ENCODE measurements at regions not wholly inside any gene's neighbourhood (a gene's known extent, or its start where the extent isn't known, plus 50 kb on each side); places are given as distances from the start of the nearest gene placed in this dataset.
"Not testable (repeated sequence)": the region's sequence is repeated elsewhere in the genome, so short reads cannot be mapped to it uniquely, and the experiment has no call there.

DNA sequence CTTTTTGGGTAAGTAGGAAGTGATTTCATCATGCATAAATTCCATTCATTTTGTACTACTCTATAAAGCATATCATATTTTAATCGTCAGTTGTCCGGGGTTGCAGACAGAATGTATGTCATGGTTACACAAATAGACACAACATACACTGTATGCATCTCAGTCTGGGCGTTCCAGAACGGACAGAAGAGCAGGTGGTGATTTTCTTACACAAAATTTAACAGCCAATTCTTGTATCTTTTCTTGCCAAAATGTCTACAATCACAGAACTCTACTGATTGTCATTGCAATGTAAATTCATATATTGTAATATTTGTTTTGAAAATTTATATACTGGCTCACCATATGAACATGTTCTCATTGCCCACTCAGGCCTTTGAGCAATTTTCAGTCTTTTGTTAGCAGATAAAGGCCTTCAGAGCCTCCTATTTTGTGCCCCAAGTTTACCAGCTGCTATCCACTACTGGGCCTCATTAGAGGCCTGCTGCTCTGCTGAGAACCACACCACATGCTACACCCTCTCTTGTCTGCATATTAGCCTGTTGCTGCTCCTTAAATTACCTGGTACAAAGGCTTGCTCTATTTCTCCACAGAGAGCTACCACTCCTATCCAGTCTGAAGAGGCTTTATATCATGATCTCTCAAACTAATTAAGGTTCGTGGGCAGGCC lies 61.5 kb downstream of the PRDM13 start:
- Histone ChIP-seq H3K36me3 (ENCODE audit: control insufficient read depth in 2 of 2, insufficient read depth in 2 of 2, low read length in 1 of 2) (no peaks in the 10 kb centered on the region), H3K27me3 (ENCODE audit: control insufficient read depth in 2 of 2, insufficient read depth in 1 of 2, low read length in 1 of 2) (no peaks in the 10 kb centered on the region), H3K4me3 (ENCODE audit: low read length in 2 of 2) (no peak overlapping the region), H3K4me1 (ENCODE audit: control insufficient read depth in 2 of 2, insufficient read depth in 2 of 2, low read length in 2 of 2) (no peaks in the 10 kb centered on the region), H3K9me3 (ENCODE audit: control insufficient read depth in 2 of 2, insufficient read depth in 1 of 2, low read length in 1 of 2) (no peaks in the 10 kb centered on the region), H3K27ac (ENCODE audit: low read depth in 1 of 2, low read length in 1 of 2) (no peak overlapping the region)
- no peak for DNase-seq (ENCODE audit: low read depth in 6 of 9, low spot score in 9 of 9)
- WGBS: 80% methylated on average over 5 of the region's 5 CpGs

DNA sequence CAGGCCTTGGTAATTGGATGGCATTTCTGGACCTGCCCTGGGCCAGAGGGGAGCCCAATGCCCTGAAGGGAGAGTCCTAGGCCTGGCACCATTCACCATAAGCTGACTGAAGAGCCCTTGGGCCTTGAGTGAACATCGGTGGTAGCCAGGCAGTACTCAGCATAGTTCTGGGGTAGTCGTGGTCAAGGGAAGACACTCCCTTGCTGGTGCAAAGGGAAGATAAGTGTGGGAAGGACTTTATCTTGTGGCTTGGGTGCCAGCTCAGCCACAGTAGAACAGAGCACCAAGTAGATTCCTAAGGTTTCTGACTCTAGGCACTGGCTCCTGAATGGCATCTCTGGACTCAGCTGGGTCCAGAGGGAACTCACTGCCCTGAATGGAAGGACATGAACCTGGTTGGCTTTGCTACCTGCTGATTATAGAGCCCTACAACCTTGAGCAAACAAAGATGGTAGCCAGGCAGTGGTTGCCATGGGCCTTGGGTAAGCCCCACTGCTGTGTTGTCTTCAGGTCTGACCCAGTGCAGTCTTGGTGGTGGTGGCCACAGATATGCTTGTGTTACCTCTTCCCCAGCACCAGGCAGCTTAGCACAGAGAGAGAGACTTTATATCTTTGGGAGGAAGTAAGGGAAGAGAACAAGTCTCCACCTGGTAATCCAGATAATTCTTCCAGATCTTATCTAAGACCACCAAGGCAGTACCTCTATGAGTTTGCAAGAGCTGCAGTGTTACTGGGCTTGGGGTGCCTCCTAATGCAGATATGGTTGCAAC lies 83.5 kb downstream of the PRDM13 start:
- Histone ChIP-seq H3K27ac (ENCODE audit: low read depth in 1 of 2, low read length in 1 of 2) (no peak overlapping the region), H3K4me3 (ENCODE audit: low read length in 2 of 2) (no peak overlapping the region), H3K4me1 (ENCODE audit: control insufficient read depth in 2 of 2, insufficient read depth in 2 of 2, low read length in 2 of 2) (no peaks in the 10 kb centered on the region), H3K27me3 (ENCODE audit: control insufficient read depth in 2 of 2, insufficient read depth in 1 of 2, low read length in 1 of 2) (no peaks in the 10 kb centered on the region), H3K9me3 (ENCODE audit: control insufficient read depth in 2 of 2, insufficient read depth in 1 of 2, low read length in 1 of 2) (no peaks in the 10 kb centered on the region), H3K36me3 (ENCODE audit: control insufficient read depth in 2 of 2, insufficient read depth in 2 of 2, low read length in 1 of 2) (no peaks in the 10 kb centered on the region)
- 90% methylated on average over 2 of the region's 2 CpGs for WGBS
- no peak for DNase-seq (ENCODE audit: low read depth in 6 of 9, low spot score in 9 of 9)

DNA sequence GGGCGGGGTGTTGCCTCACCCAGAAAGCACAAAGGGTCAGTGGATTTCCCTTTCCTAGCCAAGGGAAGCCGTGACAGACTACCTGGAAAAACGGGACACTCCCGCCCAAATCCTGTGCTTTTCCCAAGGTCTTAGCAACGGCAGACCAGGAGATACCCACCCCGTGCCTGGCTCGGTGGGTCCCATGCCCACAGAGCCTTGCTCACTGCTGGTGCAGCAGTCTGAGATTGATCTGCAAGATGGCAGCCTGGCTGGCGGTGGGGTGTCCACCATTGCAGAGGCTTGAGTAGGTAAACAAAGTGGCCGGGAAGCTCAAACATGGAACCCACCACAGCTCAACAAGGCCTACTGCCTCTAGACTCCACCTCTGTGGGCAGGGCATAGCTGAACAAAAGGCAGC lies 95.7 kb downstream of the PRDM13 start:
- not testable (repeated sequence) for H3K4me1 ChIP-seq (ENCODE audit: control insufficient read depth in 2 of 2, insufficient read depth in 2 of 2, low read length in 2 of 2); H3K4me3 ChIP-seq (ENCODE audit: low read length in 2 of 2); H3K36me3 ChIP-seq (ENCODE audit: control insufficient read depth in 2 of 2, insufficient read depth in 2 of 2, low read length in 1 of 2); H3K9me3 ChIP-seq (ENCODE audit: control insufficient read depth in 2 of 2, insufficient read depth in 1 of 2, low read length in 1 of 2); H3K27ac ChIP-seq (ENCODE audit: low read depth in 1 of 2, low read length in 1 of 2); H3K27me3 ChIP-seq (ENCODE audit: control insufficient read depth in 2 of 2, insufficient read depth in 1 of 2, low read length in 1 of 2); DNase-seq (ENCODE audit: low read depth in 6 of 9, low spot score in 9 of 9)
- WGBS: 95% methylated on average over 9 of the region's 9 CpGs

- no peak overlapping the region for H3K4me3 ChIP-seq (ENCODE audit: low read length in 2 of 2)
- no peak for DNase-seq (ENCODE audit: low read depth in 6 of 9, low spot score in 9 of 9)
- no peaks in the 10 kb centered on the region for H3K36me3 ChIP-seq (ENCODE audit: control insufficient read depth in 2 of 2, insufficient read depth in 2 of 2, low read length in 1 of 2)
- no peaks in the 10 kb centered on the region for H3K27me3 ChIP-seq (ENCODE audit: control insufficient read depth in 2 of 2, insufficient read depth in 1 of 2, low read length in 1 of 2)
- no peaks in the 10 kb centered on the region for H3K4me1 ChIP-seq (ENCODE audit: control insufficient read depth in 2 of 2, insufficient read depth in 2 of 2, low read length in 2 of 2)
- H3K27ac ChIP-seq (ENCODE audit: low read depth in 1 of 2, low read length in 1 of 2): no peak overlapping the region
- H3K9me3 ChIP-seq (ENCODE audit: control insufficient read depth in 2 of 2, insufficient read depth in 1 of 2, low read length in 1 of 2): no peaks in the 10 kb centered on the region
Measured at GRCh38 chr6:99709062-99709461, 102.4 kb downstream of the PRDM13 start.

GRCh38 chr6:99711302-99711701 lies 104.7 kb downstream of the PRDM13 start:
- Histone ChIP-seq H3K27me3 (ENCODE audit: control insufficient read depth in 2 of 2, insufficient read depth in 1 of 2, low read length in 1 of 2) (no peaks in the 10 kb centered on the region), H3K27ac (ENCODE audit: low read depth in 1 of 2, low read length in 1 of 2) (no peak overlapping the region), H3K4me1 (ENCODE audit: control insufficient read depth in 2 of 2, insufficient read depth in 2 of 2, low read length in 2 of 2) (no peaks in the 10 kb centered on the region), H3K36me3 (ENCODE audit: control insufficient read depth in 2 of 2, insufficient read depth in 2 of 2, low read length in 1 of 2) (no peaks in the 10 kb centered on the region), H3K4me3 (ENCODE audit: low read length in 2 of 2) (no peak overlapping the region), H3K9me3 (ENCODE audit: control insufficient read depth in 2 of 2, insufficient read depth in 1 of 2, low read length in 1 of 2) (no peaks in the 10 kb centered on the region)
- no peak for DNase-seq (ENCODE audit: low read depth in 6 of 9, low spot score in 9 of 9)

DNA sequence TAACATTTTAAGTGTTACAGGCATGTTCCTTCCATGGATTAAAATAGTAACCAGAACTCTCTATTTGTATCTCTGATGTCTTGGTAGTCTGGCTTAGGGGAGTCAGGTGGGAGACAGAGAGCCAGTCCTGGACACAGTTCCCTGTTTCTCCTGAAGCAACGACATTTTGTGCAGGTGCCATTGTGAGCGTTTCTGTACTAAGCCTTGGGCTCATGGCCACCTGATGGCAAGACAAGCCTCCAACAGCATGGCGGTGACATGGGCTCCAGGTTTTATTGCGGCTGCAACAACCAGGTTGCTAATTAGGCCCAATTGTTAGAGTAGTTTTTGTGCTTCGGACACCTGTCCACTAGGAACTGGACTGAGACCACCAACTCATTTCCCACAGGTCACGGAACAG lies 105.3 kb downstream of the PRDM13 start:
- no peaks in the 10 kb centered on the region for H3K36me3 ChIP-seq (ENCODE audit: control insufficient read depth in 2 of 2, insufficient read depth in 2 of 2, low read length in 1 of 2)

DNA sequence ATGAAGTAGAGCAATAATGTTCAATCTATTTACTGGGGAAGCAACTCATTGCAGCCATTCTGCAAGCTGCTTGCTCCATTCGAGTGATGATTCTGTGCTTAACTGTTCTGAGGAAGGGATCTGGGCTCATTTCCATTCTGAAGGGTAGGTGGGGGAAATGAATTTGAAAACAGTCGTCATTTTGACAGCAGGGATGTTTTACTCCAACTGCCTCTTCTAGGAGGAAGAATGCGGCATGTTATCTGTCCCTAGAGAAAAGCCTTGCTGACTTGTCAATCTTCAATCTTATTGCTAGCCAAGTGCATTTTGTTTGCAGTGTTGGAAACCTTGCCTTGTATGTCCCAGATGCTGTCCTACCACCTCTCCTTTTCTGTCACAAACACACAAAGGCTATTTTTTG lies 105.9 kb downstream of the PRDM13 start:
- Histone ChIP-seq H3K27me3 (ENCODE audit: control insufficient read depth in 2 of 2, insufficient read depth in 1 of 2, low read length in 1 of 2) (no peaks in the 10 kb centered on the region), H3K4me3 (ENCODE audit: low read length in 2 of 2) (no peak overlapping the region), H3K9me3 (ENCODE audit: control insufficient read depth in 2 of 2, insufficient read depth in 1 of 2, low read length in 1 of 2) (no peaks in the 10 kb centered on the region), H3K4me1 (ENCODE audit: control insufficient read depth in 2 of 2, insufficient read depth in 2 of 2, low read length in 2 of 2) (no peaks in the 10 kb centered on the region), H3K36me3 (ENCODE audit: control insufficient read depth in 2 of 2, insufficient read depth in 2 of 2, low read length in 1 of 2) (no peaks in the 10 kb centered on the region), H3K27ac (ENCODE audit: low read depth in 1 of 2, low read length in 1 of 2) (no peak overlapping the region)
- no peak for DNase-seq (ENCODE audit: low read depth in 6 of 9, low spot score in 9 of 9)
- WGBS: 63% methylated on average over 3 of the region's 3 CpGs

More for the DNA sequence above, 105.3 kb downstream of the PRDM13 start:
- H3K27me3 ChIP-seq (ENCODE audit: control insufficient read depth in 2 of 2, insufficient read depth in 1 of 2, low read length in 1 of 2): no peaks in the 10 kb centered on the region
- no peaks in the 10 kb centered on the region for H3K9me3 ChIP-seq (ENCODE audit: control insufficient read depth in 2 of 2, insufficient read depth in 1 of 2, low read length in 1 of 2)
- H3K4me3 ChIP-seq (ENCODE audit: low read length in 2 of 2): no peak overlapping the region
- no peaks in the 10 kb centered on the region for H3K4me1 ChIP-seq (ENCODE audit: control insufficient read depth in 2 of 2, insufficient read depth in 2 of 2, low read length in 2 of 2)
- H3K27ac ChIP-seq (ENCODE audit: low read depth in 1 of 2, low read length in 1 of 2): no peak overlapping the region
- no peak for DNase-seq (ENCODE audit: low read depth in 6 of 9, low spot score in 9 of 9)
- WGBS: 93% methylated on average over 6 of the region's 6 CpGs

DNA sequence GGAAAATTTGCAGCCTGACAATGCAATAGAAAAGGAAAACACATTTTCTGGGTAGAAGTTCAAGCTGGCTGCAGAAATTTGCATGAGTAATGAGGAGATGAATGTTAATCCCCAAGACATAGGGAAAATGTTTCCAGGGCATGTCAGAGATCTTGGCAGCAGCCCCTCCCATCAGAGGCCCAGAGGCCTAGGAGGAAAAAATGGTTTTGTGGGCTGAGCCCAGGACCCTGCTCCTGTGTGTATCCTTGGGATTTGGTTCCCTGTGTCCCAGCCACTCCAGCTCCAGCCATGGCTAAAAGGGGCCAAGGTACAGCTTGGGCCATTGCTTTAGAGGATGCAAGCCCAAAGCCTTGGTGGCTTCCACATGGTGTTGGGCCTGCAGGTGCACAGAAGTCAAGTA lies 115.4 kb downstream of the PRDM13 start:
- not testable (repeated sequence) for H3K4me1 ChIP-seq (ENCODE audit: control insufficient read depth in 2 of 2, insufficient read depth in 2 of 2, low read length in 2 of 2); H3K27ac ChIP-seq (ENCODE audit: low read depth in 1 of 2, low read length in 1 of 2); H3K4me3 ChIP-seq (ENCODE audit: low read length in 2 of 2); DNase-seq (ENCODE audit: low read depth in 6 of 9, low spot score in 9 of 9); H3K27me3 ChIP-seq (ENCODE audit: control insufficient read depth in 2 of 2, insufficient read depth in 1 of 2, low read length in 1 of 2); H3K36me3 ChIP-seq (ENCODE audit: control insufficient read depth in 2 of 2, insufficient read depth in 2 of 2, low read length in 1 of 2); H3K9me3 ChIP-seq (ENCODE audit: control insufficient read depth in 2 of 2, insufficient read depth in 1 of 2, low read length in 1 of 2)

DNA sequence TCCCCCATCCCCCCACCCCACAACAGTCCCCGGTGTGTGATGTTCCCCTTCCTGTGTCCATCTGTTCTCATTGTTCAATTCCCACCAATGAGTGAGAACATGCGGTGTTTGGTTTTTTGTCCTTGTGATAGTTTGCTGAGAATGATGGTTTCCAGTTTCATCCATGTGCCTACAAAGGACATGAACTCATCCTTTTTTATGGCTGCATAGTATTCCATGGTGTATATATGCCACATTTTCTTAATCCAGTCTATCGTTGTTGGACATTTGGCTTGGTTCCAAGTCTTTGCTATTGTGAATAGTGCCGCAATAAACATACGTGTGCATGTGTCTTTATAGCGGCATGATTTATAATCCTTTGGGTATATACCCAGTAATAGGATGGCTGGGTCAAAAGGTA lies 123.6 kb downstream of the PRDM13 start:
- not testable (repeated sequence) for H3K27ac ChIP-seq (ENCODE audit: low read depth in 1 of 2, low read length in 1 of 2); H3K9me3 ChIP-seq (ENCODE audit: control insufficient read depth in 2 of 2, insufficient read depth in 1 of 2, low read length in 1 of 2); H3K27me3 ChIP-seq (ENCODE audit: control insufficient read depth in 2 of 2, insufficient read depth in 1 of 2, low read length in 1 of 2); H3K4me1 ChIP-seq (ENCODE audit: control insufficient read depth in 2 of 2, insufficient read depth in 2 of 2, low read length in 2 of 2); DNase-seq (ENCODE audit: low read depth in 6 of 9, low spot score in 9 of 9); H3K36me3 ChIP-seq (ENCODE audit: control insufficient read depth in 2 of 2, insufficient read depth in 2 of 2, low read length in 1 of 2); H3K4me3 ChIP-seq (ENCODE audit: low read length in 2 of 2)
- 89% methylated on average over 6 of the region's 6 CpGs for WGBS
